HepG2 (cell line): ENCODE measurements at regions not wholly inside any gene's neighbourhood (a gene's known extent, or its start where the extent isn't known, plus 50 kb on each side); places are given as distances from the start of the nearest gene placed in this dataset.
"Not testable (repeated sequence)": the region's sequence is repeated elsewhere in the genome, so short reads cannot be mapped to it uniquely, and the experiment has no call there.

Source experiments
- ATAC-seq: fragments of 200-7000 bp; cut with Tn5 transposase; 3 replicates; pipeline ENCODE4 v1.9.1; 2020; ENCODE audit warnings: mild to moderate bottlenecking, moderate library complexity
- BruUV-seq: library from RNA; stranded (reverse); fragments of 400-500 nt; replicated peaks from 2 replicates; lab custom pipeline; 2021; lab: Mats Ljungman, UMichigan
- CTCF ChIA-PET: fragments of 300-600 bp; formaldehyde crosslinking; extraction: SDS; loops from one replicate; lab custom pipeline; 2021; ENCODE audit warnings: low total read pairs, inconsistent platforms, low intra/inter-chr PET ratio; lab: Yijun Ruan, JAX
- POLR2A ChIA-PET: fragments of 350-600 bp; sonication (Branson Sonifier 250); formaldehyde crosslinking; loops from one replicate; lab custom pipeline; 2020; ENCODE audit warnings: antibody characterized with exemption, inconsistent platforms; lab: Yijun Ruan, JAX
- DNase-seq: peaks from one replicate; pipeline ENCODE4 v3.0.0-alpha.2; 2015; ENCODE audit warnings: low spot score
- FAIRE-seq: peaks from 3 replicates; lab custom pipeline; 2011; peaks lifted over from hg19 to GRCh38; lab: Jason Lieb, UNC
- H2AFZ ChIP-seq: one replicate; pipeline ENCODE4 v1.6.1; 2011; ENCODE audit warnings: low read length, inconsistent platforms
- H3K27ac ChIP-seq: fragments of 300-600 bp; 3 replicates; pipeline ENCODE4 v1.8.0; 2011; ENCODE audit warnings: mixed run types, mild to moderate bottlenecking, mixed read lengths, low read length, inconsistent platforms; ENCODE audit not compliant: insufficient read depth; ENCODE audit errors: extremely low read length
- H3K27me3 ChIP-seq, 2 experiments: fragments of 200-600 bp in 1 of 2; 2 replicates in 1 of 2; 3 replicates in 1 of 2; pipeline versions ENCODE4 v1.6.0 to v1.8.0; 2011; ENCODE audit warnings: low read length in 2 of 2, mild to moderate bottlenecking in 2 of 2, moderate library complexity in 2 of 2, inconsistent platforms in 1 of 2; ENCODE audit not compliant: insufficient read depth in 2 of 2, control insufficient read depth in 1 of 2
- H3K36me3 ChIP-seq, 2 experiments: fragments of 200-600 bp in 1 of 2; replicated peaks in 1 of 2; 2 replicates in 1 of 2; 3 replicates in 1 of 2; pipeline versions ENCODE4 v1.5.1 to v1.8.0; 2011; ENCODE audit warnings: low read length in 2 of 2, inconsistent platforms in 1 of 2; ENCODE audit not compliant: insufficient read depth in 2 of 2, control insufficient read depth in 1 of 2
- H3K4me1 ChIP-seq: 2 replicates; pipeline ENCODE4 v1.5.1; 2012; ENCODE audit warnings: low read length, inconsistent platforms; ENCODE audit not compliant: insufficient read depth
- H3K4me2 ChIP-seq: 2 replicates; pipeline ENCODE4 v1.6.0; 2011; ENCODE audit warnings: low read depth, low read length, inconsistent platforms
- H3K4me3 ChIP-seq, 3 experiments: fragments of 200-600 bp in 1 of 3; sonication (generic), shearing (Covaris generic) in 1 of 3; replicated peaks in 1 of 3; 2 replicates each; pipeline ENCODE4 v1.5.1; 2011 to 2016; ENCODE audit warnings: low read length in 3 of 3, inconsistent platforms in 2 of 3, low read depth in 2 of 3, mild to moderate bottlenecking in 2 of 3, control low read depth in 1 of 3, mixed read lengths in 1 of 3; ENCODE audit not compliant: insufficient read depth in 1 of 3
- H3K79me2 ChIP-seq: one replicate; pipeline ENCODE4 v1.6.1; 2011; ENCODE audit warnings: low read length, inconsistent platforms; ENCODE audit not compliant: insufficient read depth
- H3K9ac ChIP-seq: 2 replicates; pipeline ENCODE4 v1.6.0; 2011; ENCODE audit warnings: mild to moderate bottlenecking, low read depth, low read length, inconsistent platforms; ENCODE audit not compliant: insufficient read depth
- H3K9me3 ChIP-seq: 2 replicates; pipeline ENCODE4 v1.5.1; 2012; ENCODE audit warnings: mild to moderate bottlenecking, low read length
- H4K20me1 ChIP-seq: 2 replicates; pipeline ENCODE4 v1.6.0; 2011; ENCODE audit warnings: inconsistent platforms, mild to moderate bottlenecking, low read length, moderate library complexity; ENCODE audit not compliant: insufficient read depth
- CBX5 ChIP-seq: sonication (generic); formaldehyde crosslinking; IDR thresholded peaks from 2 replicates; pipeline ENCODE4 v1.4.0; 2020; ENCODE audit warnings: missing genetic modification reagents, borderline replicate concordance
- GABPB1 ChIP-seq: IDR thresholded peaks from 2 replicates; pipeline ENCODE4 v1.6.1; 2016; ENCODE audit warnings: mild to moderate bottlenecking, missing genetic modification reagents, moderate library complexity, missing compliant biosample characterization
- KDM5A ChIP-seq: fragments of 200-600 bp; sonication (generic); IDR thresholded peaks from 2 replicates; pipeline ENCODE4 v1.7.0; 2018; ENCODE audit warnings: antibody characterized with exemption, mild to moderate bottlenecking, low read length, borderline replicate concordance
- MYC ChIP-seq: sonication (generic); formaldehyde crosslinking; IDR thresholded peaks from 2 replicates; pipeline ENCODE4 v1.9.0; 2021; ENCODE audit warnings: missing genetic modification reagents, borderline replicate concordance
- NONO ChIP-seq, 2 experiments: fragments of 450-650 bp in 1 of 2; sonication (generic) in 1 of 2; formaldehyde crosslinking in 1 of 2; IDR thresholded peaks in 1 of 2; conservative IDR thresholded peaks in 1 of 2; 2 replicates each; pipeline versions ENCODE4 v1.6.1 to v1.8.0; 2017 to 2022; ENCODE audit warnings: mild to moderate bottlenecking in 1 of 2, missing genetic modification reagents in 1 of 2, moderate library complexity in 1 of 2
- RAD21 ChIP-seq: fragments of 450-650 bp; formaldehyde crosslinking; IDR thresholded peaks from 2 replicates; pipeline ENCODE4 v1.5.0; 2020; ENCODE audit warnings: mild to moderate bottlenecking
- SALL1 ChIP-seq: sonication (generic); formaldehyde crosslinking; IDR thresholded peaks from 2 replicates; pipeline ENCODE4 v1.8.0; 2022; ENCODE audit warnings: mild to moderate bottlenecking, missing genetic modification reagents
- SMC3 ChIP-seq: IDR thresholded peaks from 2 replicates; pipeline ENCODE4 v1.6.1; 2011; ENCODE audit warnings: low read length, improper control_type of control experiment
- SOX13 ChIP-seq, 3 experiments: fragments of 450-650 bp in 1 of 3; sonication (generic) in 1 of 3; formaldehyde crosslinking in 1 of 3; IDR thresholded peaks in 2 of 3; conservative IDR thresholded peaks in 1 of 3; 2 replicates each; pipeline versions ENCODE4 v1.5.0 to v1.6.1; 2016 to 2020; ENCODE audit warnings: antibody characterized with exemption in 1 of 3, mild to moderate bottlenecking in 1 of 3, missing compliant biosample characterization in 1 of 3, missing genetic modification reagents in 1 of 3, moderate library complexity in 1 of 3
- ZMYM4 ChIP-seq: sonication (generic); formaldehyde crosslinking; IDR thresholded peaks from 2 replicates; pipeline ENCODE4 v1.8.1; 2023; ENCODE audit warnings: mild to moderate bottlenecking, missing genetic modification reagents
- ZNF501 ChIP-seq: sonication (generic); formaldehyde crosslinking; IDR thresholded peaks from 2 replicates; pipeline ENCODE4 v1.5.1; 2020; ENCODE audit warnings: mild to moderate bottlenecking, moderate library complexity, missing genetic modification reagents
- ZNF644 ChIP-seq: IDR thresholded peaks from 2 replicates; pipeline ENCODE4 v1.6.1; 2016; ENCODE audit warnings: low read depth
- in situ Hi-C: cut with HindIII; loops from 2 replicates; pipeline ENCODE4 v1.10.0; 2017; ENCODE audit warnings: low pct_unique_long_range_greater_than_20kb; ENCODE audit not compliant: extremely low pct_ligation_motif_present
- intact Hi-C: fragments of 100-400 bp; cut with micrococcal nuclease; formaldehyde crosslinking; loops from one replicate; pipeline ENCODE4 v1.10.0; 2022; ENCODE audit not compliant: unreplicated experiment
- TF ChIP-seq, protein P1 (sequence below), 2 experiments: fragments of 450-650 bp in 1 of 2; sonication (generic) in 1 of 2; formaldehyde crosslinking; IDR thresholded peaks; 2 replicates each; pipeline versions ENCODE4 v1.5.0 to v1.8.0; 2020 to 2022; ENCODE audit warnings: mild to moderate bottlenecking in 1 of 2, missing genetic modification reagents in 1 of 2
- TF ChIP-seq, protein P2 (sequence below): sonication (generic); formaldehyde crosslinking; IDR thresholded peaks from 2 replicates; pipeline ENCODE4 v1.4.0; 2020; ENCODE audit warnings: missing genetic modification reagents
- TF ChIP-seq, protein P3 (sequence below): sonication (generic); IDR thresholded peaks from 2 replicates; pipeline ENCODE4 v1.6.1; 2016; ENCODE audit warnings: low read depth, borderline replicate concordance

DNA sequence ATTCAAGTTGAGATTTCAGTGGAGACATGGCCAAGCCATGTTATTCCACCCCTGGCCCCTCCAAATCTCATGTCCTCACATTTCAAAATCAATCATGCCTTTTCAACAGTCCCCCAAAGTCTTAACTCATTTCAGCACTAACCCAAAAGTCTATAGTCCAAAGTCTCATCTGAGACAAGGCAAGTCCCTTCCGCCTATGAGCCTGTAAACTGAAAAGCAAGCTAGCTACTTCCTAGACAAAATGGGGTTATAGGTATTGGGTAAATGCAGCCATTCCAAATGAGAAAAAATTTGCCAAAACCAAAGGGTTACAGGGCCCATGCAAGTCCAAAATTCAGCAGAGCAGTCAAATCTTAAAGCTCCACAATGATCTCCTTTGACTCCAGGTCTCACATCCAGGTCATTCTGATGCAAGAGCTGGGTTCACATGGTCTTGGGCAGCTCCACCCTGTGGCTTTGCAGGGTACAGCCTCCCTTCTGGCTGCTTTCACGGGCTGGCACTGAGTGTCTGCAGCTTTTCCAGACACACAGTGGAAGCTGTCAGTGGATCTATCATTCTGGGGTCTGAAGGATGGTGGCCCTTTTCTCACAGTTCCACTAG is 95.7 kb downstream of the MTNR1B start (continued):
- TF ChIP-seq RAD21 (peak; percentile 77), ZNF501 (CRISPR knock-in tag) (0 out of 2 replicates have a peak, but pooled peaks have one; percentile 22), GABPB1 (CRISPR knock-in tag) (peak; percentile 44; the same call in 1 of the 2 replicates), ZNF644 (CRISPR knock-in tag) (peak; percentile 69; the same call in 1 of the 2 replicates), NONO (CRISPR knock-in tag; conservative IDR thresholded peaks at IDR 0.05) (0 out of 2 replicates have a peak, but pooled peaks have one; percentile 35), CBX5 (CRISPR knock-in tag) (peak; percentile 70; the same call in 1 of the 2 replicates), SALL1 (peak; percentile 42; the same call in 1 of the 2 replicates), MYC (CRISPR knock-in tag) (peak; percentile 47; the same call in 1 of the 2 replicates), ZMYM4 (CRISPR knock-in tag) (peak; percentile 67; the same call in 1 of the 2 replicates)
- not testable (repeated sequence) for TF ChIP-seq NONO (IDR thresholded peaks at IDR 0.05)
- TF ChIP-seq, protein P1, sequence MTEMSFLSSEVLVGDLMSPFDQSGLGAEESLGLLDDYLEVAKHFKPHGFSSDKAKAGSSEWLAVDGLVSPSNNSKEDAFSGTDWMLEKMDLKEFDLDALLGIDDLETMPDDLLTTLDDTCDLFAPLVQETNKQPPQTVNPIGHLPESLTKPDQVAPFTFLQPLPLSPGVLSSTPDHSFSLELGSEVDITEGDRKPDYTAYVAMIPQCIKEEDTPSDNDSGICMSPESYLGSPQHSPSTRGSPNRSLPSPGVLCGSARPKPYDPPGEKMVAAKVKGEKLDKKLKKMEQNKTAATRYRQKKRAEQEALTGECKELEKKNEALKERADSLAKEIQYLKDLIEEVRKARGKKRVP (CRISPR knock-in tag; IDR thresholded peaks at IDR 0.05): peak in 1 of 2 experiments; percentile 97; a peak in 2 of 4 replicates

DNA sequence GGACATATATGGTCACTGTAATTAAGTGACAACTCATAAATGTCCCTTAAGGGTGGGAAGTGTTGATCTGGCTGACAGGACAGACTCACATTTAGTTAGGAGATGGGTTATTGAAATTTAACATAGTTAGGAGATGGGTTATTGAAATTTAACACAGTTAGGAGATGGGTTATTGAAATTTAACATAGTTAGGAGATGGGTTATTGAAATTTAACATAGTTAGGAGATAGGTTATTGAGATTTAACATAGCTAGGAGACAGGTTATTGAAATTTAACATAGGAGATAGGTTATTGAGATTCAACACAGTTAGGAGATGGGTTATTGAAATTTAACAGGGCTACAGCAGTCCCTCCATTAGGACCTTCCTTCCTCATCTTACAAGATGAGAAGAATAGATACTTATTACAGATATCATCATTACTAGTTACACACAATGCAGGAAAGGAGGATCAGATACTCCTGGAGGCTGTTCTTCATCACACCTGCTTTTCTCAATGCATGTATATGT is 98.5 kb downstream of the MTNR1B start:
- Histone ChIP-seq H3K36me3 (no peaks in the 10 kb centered on the region), H3K4me3 (no peak overlapping the region), H3K4me2 (no peak overlapping the region), H3K27ac (no peak overlapping the region), H3K27me3 (no peaks in the 10 kb centered on the region), H3K4me1 (peaks cover 7% of the 10 kb centered on the region), H4K20me1 (no peaks in the 10 kb centered on the region), H3K9ac (no peak overlapping the region), H3K79me2 (no peaks in the 10 kb centered on the region), H2AFZ (no peak overlapping the region), H3K9me3 (no peaks in the 10 kb centered on the region)
- ChIA-PET POLR2A (no interaction called here), CTCF (interaction anchor here (1.7 kb wide), 1 partner anchor 126 kb away, joined by 4 read pairs; no protein-coding TSS in a partner anchor)
- DNase-seq: no peak
- no peak for ATAC-seq
- BruUV-seq: no TSS peak
- FAIRE-seq: no peak
- in situ Hi-C loops: loop anchor here (5.0 kb wide), 1 partner anchor 131 kb away; no protein-coding TSS in a partner anchor
- intact Hi-C loops: no loop called here
- TF ChIP-seq SMC3 (no peak), SOX13 (IDR thresholded peaks at IDR 0.05) (no peak), SOX13 (CRISPR knock-in tag; conservative IDR thresholded peaks at IDR 0.05 in 1 of 2, IDR thresholded peaks at IDR 0.05 in 1 of 2) (no peak), KDM5A (no peak)
- TF ChIP-seq, protein P2, sequence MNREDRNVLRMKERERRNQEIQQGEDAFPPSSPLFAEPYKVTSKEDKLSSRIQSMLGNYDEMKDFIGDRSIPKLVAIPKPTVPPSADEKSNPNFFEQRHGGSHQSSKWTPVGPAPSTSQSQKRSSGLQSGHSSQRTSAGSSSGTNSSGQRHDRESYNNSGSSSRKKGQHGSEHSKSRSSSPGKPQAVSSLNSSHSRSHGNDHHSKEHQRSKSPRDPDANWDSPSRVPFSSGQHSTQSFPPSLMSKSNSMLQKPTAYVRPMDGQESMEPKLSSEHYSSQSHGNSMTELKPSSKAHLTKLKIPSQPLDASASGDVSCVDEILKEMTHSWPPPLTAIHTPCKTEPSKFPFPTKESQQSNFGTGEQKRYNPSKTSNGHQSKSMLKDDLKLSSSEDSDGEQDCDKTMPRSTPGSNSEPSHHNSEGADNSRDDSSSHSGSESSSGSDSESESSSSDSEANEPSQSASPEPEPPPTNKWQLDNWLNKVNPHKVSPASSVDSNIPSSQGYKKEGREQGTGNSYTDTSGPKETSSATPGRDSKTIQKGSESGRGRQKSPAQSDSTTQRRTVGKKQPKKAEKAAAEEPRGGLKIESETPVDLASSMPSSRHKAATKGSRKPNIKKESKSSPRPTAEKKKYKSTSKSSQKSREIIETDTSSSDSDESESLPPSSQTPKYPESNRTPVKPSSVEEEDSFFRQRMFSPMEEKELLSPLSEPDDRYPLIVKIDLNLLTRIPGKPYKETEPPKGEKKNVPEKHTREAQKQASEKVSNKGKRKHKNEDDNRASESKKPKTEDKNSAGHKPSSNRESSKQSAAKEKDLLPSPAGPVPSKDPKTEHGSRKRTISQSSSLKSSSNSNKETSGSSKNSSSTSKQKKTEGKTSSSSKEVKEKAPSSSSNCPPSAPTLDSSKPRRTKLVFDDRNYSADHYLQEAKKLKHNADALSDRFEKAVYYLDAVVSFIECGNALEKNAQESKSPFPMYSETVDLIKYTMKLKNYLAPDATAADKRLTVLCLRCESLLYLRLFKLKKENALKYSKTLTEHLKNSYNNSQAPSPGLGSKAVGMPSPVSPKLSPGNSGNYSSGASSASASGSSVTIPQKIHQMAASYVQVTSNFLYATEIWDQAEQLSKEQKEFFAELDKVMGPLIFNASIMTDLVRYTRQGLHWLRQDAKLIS: no peak
- TF ChIP-seq, protein P3, sequence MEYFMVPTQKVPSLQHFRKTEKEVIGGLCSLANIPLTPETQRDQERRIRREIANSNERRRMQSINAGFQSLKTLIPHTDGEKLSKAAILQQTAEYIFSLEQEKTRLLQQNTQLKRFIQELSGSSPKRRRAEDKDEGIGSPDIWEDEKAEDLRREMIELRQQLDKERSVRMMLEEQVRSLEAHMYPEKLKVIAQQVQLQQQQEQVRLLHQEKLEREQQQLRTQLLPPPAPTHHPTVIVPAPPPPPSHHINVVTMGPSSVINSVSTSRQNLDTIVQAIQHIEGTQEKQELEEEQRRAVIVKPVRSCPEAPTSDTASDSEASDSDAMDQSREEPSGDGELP: no peak
